ENCODE measurements at regions not wholly inside any gene's neighbourhood (a gene's known extent, or its start where the extent isn't known, plus 50 kb on each side); places are given as distances from the start of the nearest gene placed in this dataset.

- in situ Hi-C loops (cut with MboI; ENCODE audit: low sequenced_read_pairs) = no loop called here
- H3K4me3 ChIP-seq (ENCODE audit: insufficient read depth, low read depth, low read length) = no peak overlapping the region
- peaks cover 39% of the 10 kb centered on the region for H3K9me3 ChIP-seq (ENCODE audit: control insufficient read depth, insufficient read depth, low read length)
- no peak overlapping the region for H2BK5ac ChIP-seq (ENCODE audit: low read depth, low read length, poor library complexity, severe bottlenecking)
- no peak overlapping the region for H3K23ac ChIP-seq (ENCODE audit: low read depth, low read length)
- TF ChIP-seq BHLHE40 (IDR thresholded peaks at IDR 0.05; ENCODE audit: low read depth, low read length) = no peak
- no peak for TF ChIP-seq SMC3 (IDR thresholded peaks at IDR 0.05; ENCODE audit: low read depth, low read length)
- TF ChIP-seq RAD21 (IDR thresholded peaks at IDR 0.05; ENCODE audit: low read length) = no peak
- TF ChIP-seq CHD1 (IDR thresholded peaks at IDR 0.05; ENCODE audit: low read depth, low read length) = no peak
- TF ChIP-seq RCOR1 (IDR thresholded peaks at IDR 0.05; ENCODE audit: insufficient replicate concordance, low read length) = no peak
- H3K27ac ChIP-seq (ENCODE audit: insufficient read depth, low read length) = no peak overlapping the region
- no peak overlapping the region for H4K8ac ChIP-seq (ENCODE audit: low read depth in 2 of 2, low read length in 2 of 2)
- intact Hi-C loops (cut with micrococcal nuclease) = no loop called here
- no peaks in the 10 kb centered on the region for H3K4me1 ChIP-seq (ENCODE audit: control insufficient read depth, insufficient read depth, low read length)
- 42% methylated on average over 10 of the region's 14 CpGs; no CpG with 5 or more reads in 1 of the 2 experiments for WGBS, 2 experiments (ENCODE audit: extremely low coverage in 2 of 2, insufficient read length in 1 of 2)
- DNase-seq (no peak), ATAC-seq (ENCODE audit: low read depth) (no peak)
- no peak overlapping the region for H3K56ac ChIP-seq (ENCODE audit: extremely low read depth, insufficient read depth, low read length)
- no peak overlapping the region for H2AFZ ChIP-seq (replicated peaks; ENCODE audit: low read length, poor library complexity)
- no peaks in the 10 kb centered on the region for H3K36me3 ChIP-seq (ENCODE audit: control insufficient read depth, insufficient read depth, low read length)
- no peak overlapping the region for H4K5ac ChIP-seq (ENCODE audit: low read depth, low read length)
- H3K14ac ChIP-seq (replicated peaks; ENCODE audit: low read depth, low read length) = no peak overlapping the region
- dilution Hi-C loops (cut with HindIII; ENCODE audit: low sequenced_read_pairs, unreplicated experiment) = no loop called here
- POLR2A ChIA-PET (ENCODE audit: unreplicated experiment) = no interaction called here
- H3K4me2 ChIP-seq (ENCODE audit: low read depth, low read length) = no peak overlapping the region
- H2BK120ac ChIP-seq (ENCODE audit: low read depth, low read length) = no peak overlapping the region
- H2AK9ac ChIP-seq (replicated peaks; ENCODE audit: low read depth, low read length, poor library complexity) = no peak overlapping the region
- no peak overlapping the region for H3K18ac ChIP-seq (ENCODE audit: low read depth, low read length)
- H3K79me1 ChIP-seq (ENCODE audit: low read depth in 1 of 2, low read length in 2 of 2) = no peaks in the 10 kb centered on the region
- H3K4ac ChIP-seq (ENCODE audit: low read depth, low read length) = no peak overlapping the region
- CTCF ChIA-PET = no interaction called here
- H3K9me1 ChIP-seq (ENCODE audit: insufficient read depth, low read length) = no peaks in the 10 kb centered on the region
- no TSS peak for BruUV-seq (replicated peaks)
- no peak overlapping the region for H2BK15ac ChIP-seq (ENCODE audit: low read depth, low read length)
- H3K9ac ChIP-seq (ENCODE audit: low read depth, low read length) = no peak overlapping the region
- no peaks in the 10 kb centered on the region for H4K20me1 ChIP-seq (ENCODE audit: insufficient read depth, low read length)
- no peak overlapping the region for H2AK5ac ChIP-seq (ENCODE audit: low read depth, low read length)
- no peak overlapping the region for H2BK20ac ChIP-seq (ENCODE audit: low read depth, low read length)
- H4K91ac ChIP-seq (ENCODE audit: insufficient read depth, low read depth, low read length) = no peak overlapping the region
- H3K27me3 ChIP-seq (ENCODE audit: control insufficient read depth, insufficient read depth, low read length) = no peaks in the 10 kb centered on the region
These were observed 205.3 kb upstream of the C1orf174 start for GRCh38 chr1:4105300-4105880.
